ENCODE measurements at regions not wholly inside any gene's neighbourhood (a gene's known extent, or its start where the extent isn't known, plus 50 kb on each side); places are given as distances from the start of the nearest gene placed in this dataset.

- no peak overlapping the region for H2BK15ac ChIP-seq (ENCODE audit: low read length)
- H2BK12ac ChIP-seq (ENCODE audit: low read length) = no peak overlapping the region
- H3K14ac ChIP-seq (ENCODE audit: low read length) = no peak overlapping the region
- H3K9me3 ChIP-seq (replicated peaks in 1 of 2; ENCODE audit: control insufficient read depth in 2 of 2, insufficient read depth in 1 of 2, low read depth in 1 of 2, low read length in 2 of 2) = no peaks in the 10 kb centered on the region
- no peak overlapping the region for H4K91ac ChIP-seq (ENCODE audit: low read depth, low read length, poor library complexity)
- no peak overlapping the region for H3K18ac ChIP-seq (ENCODE audit: low read length)
- H3K27me3 ChIP-seq (ENCODE audit: control insufficient read depth in 3 of 3, insufficient read depth in 3 of 3, low read depth in 1 of 3, low read length in 3 of 3) = no peaks in the 10 kb centered on the region
- H3K4ac ChIP-seq (ENCODE audit: low read length) = no peak overlapping the region
- no peak overlapping the region for H3K9ac ChIP-seq (ENCODE audit: low read depth, low read length, poor library complexity)
- H2BK120ac ChIP-seq (ENCODE audit: low read depth, low read length) = no peak overlapping the region
- no peak overlapping the region for H3K4me2 ChIP-seq (ENCODE audit: insufficient read depth, low read length, poor library complexity, severe bottlenecking)
- H3K36me3 ChIP-seq (replicated peaks in 1 of 2; ENCODE audit: control insufficient read depth in 2 of 2, insufficient read depth in 2 of 2, low read length in 2 of 2) = no peaks in the 10 kb centered on the region
- no peak overlapping the region for H3K27ac ChIP-seq (replicated peaks; ENCODE audit: low read length)
- no CpG with 5 or more reads among the region's 6 CpGs for WGBS, 2 donors (ENCODE audit: extremely low coverage in 2 of 2, insufficient read length in 2 of 2, insufficient replicate concordance in 1 of 2)
- H3K4me3 ChIP-seq (ENCODE audit: low read length in 2 of 2) = no peak overlapping the region
- H2AK5ac ChIP-seq (ENCODE audit: low read depth, low read length) = no peak overlapping the region
- H4K8ac ChIP-seq (ENCODE audit: low read depth, low read length) = no peak overlapping the region
- no peak for DNase-seq (ENCODE audit: low spot score)
- H3K23ac ChIP-seq (ENCODE audit: low read depth, low read length, poor library complexity) = no peak overlapping the region
- no peaks in the 10 kb centered on the region for H3K79me1 ChIP-seq (ENCODE audit: low read depth, low read length)
- H2BK5ac ChIP-seq (ENCODE audit: low read length) = no peak overlapping the region
- no peaks in the 10 kb centered on the region for H3K4me1 ChIP-seq (ENCODE audit: control insufficient read depth in 2 of 2, insufficient read depth in 1 of 2, low read depth in 1 of 2, low read length in 2 of 2)
- H2AFZ ChIP-seq (ENCODE audit: low read length) = peak overlapping the region; percentile 47
Measured at GRCh38 chr3:106341087-106341486, 472.3 kb upstream of the CBLB start.

GRCh38 chr3:106341586-106342162 is 472.9 kb upstream of the CBLB start:
- Histone ChIP-seq H3K9ac (ENCODE audit: low read depth, low read length, poor library complexity) (no peak overlapping the region), H3K4me3 (ENCODE audit: low read length in 2 of 2) (no peak overlapping the region), H3K36me3 (replicated peaks in 1 of 2; ENCODE audit: control insufficient read depth in 2 of 2, insufficient read depth in 2 of 2, low read length in 2 of 2) (no peaks in the 10 kb centered on the region), H3K4ac (ENCODE audit: low read length) (no peak overlapping the region), H3K18ac (ENCODE audit: low read length) (no peak overlapping the region), H2BK15ac (ENCODE audit: low read length) (no peak overlapping the region), H2BK5ac (ENCODE audit: low read length) (no peak overlapping the region), H3K23ac (ENCODE audit: low read depth, low read length, poor library complexity) (no peak overlapping the region), H3K27ac (replicated peaks; ENCODE audit: low read length) (no peak overlapping the region), H3K79me1 (ENCODE audit: low read depth, low read length) (no peaks in the 10 kb centered on the region), H2AFZ (ENCODE audit: low read length) (no peak overlapping the region), H2AK5ac (ENCODE audit: low read depth, low read length) (no peak overlapping the region), H3K4me1 (ENCODE audit: control insufficient read depth in 2 of 2, insufficient read depth in 1 of 2, low read depth in 1 of 2, low read length in 2 of 2) (no peaks in the 10 kb centered on the region), H3K9me3 (replicated peaks in 1 of 2; ENCODE audit: control insufficient read depth in 2 of 2, insufficient read depth in 1 of 2, low read depth in 1 of 2, low read length in 2 of 2) (no peaks in the 10 kb centered on the region), H4K91ac (ENCODE audit: low read depth, low read length, poor library complexity) (no peak overlapping the region), H2BK12ac (ENCODE audit: low read length) (no peak overlapping the region), H3K14ac (ENCODE audit: low read length) (no peak overlapping the region), H3K27me3 (ENCODE audit: control insufficient read depth in 3 of 3, insufficient read depth in 3 of 3, low read depth in 1 of 3, low read length in 3 of 3) (no peaks in the 10 kb centered on the region), H4K8ac (ENCODE audit: low read depth, low read length) (no peak overlapping the region), H2BK120ac (ENCODE audit: low read depth, low read length) (no peak overlapping the region), H3K4me2 (ENCODE audit: insufficient read depth, low read length, poor library complexity, severe bottlenecking) (no peak overlapping the region)
- no peak for DNase-seq (ENCODE audit: low spot score)
- WGBS, 2 donors (ENCODE audit: extremely low coverage in 2 of 2, insufficient read length in 2 of 2, insufficient replicate concordance in 1 of 2) = no CpG with 5 or more reads among the region's 8 CpGs

- Histone ChIP-seq H3K27me3 (ENCODE audit: control insufficient read depth in 3 of 3, insufficient read depth in 3 of 3, low read depth in 1 of 3, low read length in 3 of 3) (no peaks in the 10 kb centered on the region), H3K4me2 (ENCODE audit: insufficient read depth, low read length, poor library complexity, severe bottlenecking) (no peak overlapping the region), H3K4me3 (ENCODE audit: low read length in 2 of 2) (no peak overlapping the region), H3K14ac (ENCODE audit: low read length) (no peak overlapping the region), H3K9ac (ENCODE audit: low read depth, low read length, poor library complexity) (no peak overlapping the region), H2AFZ (ENCODE audit: low read length) (no peak overlapping the region), H3K9me3 (replicated peaks in 1 of 2; ENCODE audit: control insufficient read depth in 2 of 2, insufficient read depth in 1 of 2, low read depth in 1 of 2, low read length in 2 of 2) (no peaks in the 10 kb centered on the region), H2BK15ac (ENCODE audit: low read length) (no peak overlapping the region), H2AK5ac (ENCODE audit: low read depth, low read length) (no peak overlapping the region), H3K4ac (ENCODE audit: low read length) (no peak overlapping the region), H3K27ac (replicated peaks; ENCODE audit: low read length) (no peak overlapping the region), H3K36me3 (replicated peaks in 1 of 2; ENCODE audit: control insufficient read depth in 2 of 2, insufficient read depth in 2 of 2, low read length in 2 of 2) (no peaks in the 10 kb centered on the region), H2BK5ac (ENCODE audit: low read length) (no peak overlapping the region), H3K79me1 (ENCODE audit: low read depth, low read length) (no peaks in the 10 kb centered on the region), H2BK12ac (ENCODE audit: low read length) (no peak overlapping the region), H4K91ac (ENCODE audit: low read depth, low read length, poor library complexity) (no peak overlapping the region), H4K8ac (ENCODE audit: low read depth, low read length) (no peak overlapping the region), H3K4me1 (ENCODE audit: control insufficient read depth in 2 of 2, insufficient read depth in 1 of 2, low read depth in 1 of 2, low read length in 2 of 2) (no peaks in the 10 kb centered on the region), H2BK120ac (ENCODE audit: low read depth, low read length) (no peak overlapping the region), H3K23ac (ENCODE audit: low read depth, low read length, poor library complexity) (no peak overlapping the region), H3K18ac (ENCODE audit: low read length) (no peak overlapping the region)
- no peak for DNase-seq (ENCODE audit: low spot score)
- no CpG with 5 or more reads among the region's 2 CpGs for WGBS, 2 donors (ENCODE audit: extremely low coverage in 2 of 2, insufficient read length in 2 of 2, insufficient replicate concordance in 1 of 2)
Measured at GRCh38 chr3:106342386-106342785, 473.6 kb upstream of the CBLB start.

GRCh38 chr3:106343811-106344210 is 475.0 kb upstream of the CBLB start:
- H3K4me3 ChIP-seq (ENCODE audit: low read length in 2 of 2) = no peak overlapping the region
- H2AFZ ChIP-seq (ENCODE audit: low read length) = no peak overlapping the region
- H3K18ac ChIP-seq (ENCODE audit: low read length) = no peak overlapping the region
- H3K9me3 ChIP-seq (replicated peaks in 1 of 2; ENCODE audit: control insufficient read depth in 2 of 2, insufficient read depth in 1 of 2, low read depth in 1 of 2, low read length in 2 of 2) = no peaks in the 10 kb centered on the region
- H2BK5ac ChIP-seq (ENCODE audit: low read length) = no peak overlapping the region
- no peak overlapping the region for H2BK120ac ChIP-seq (ENCODE audit: low read depth, low read length)
- no peak overlapping the region for H4K91ac ChIP-seq (ENCODE audit: low read depth, low read length, poor library complexity)
- H3K27me3 ChIP-seq (ENCODE audit: control insufficient read depth in 3 of 3, insufficient read depth in 3 of 3, low read depth in 1 of 3, low read length in 3 of 3) = no peaks in the 10 kb centered on the region
- no peak overlapping the region for H2BK12ac ChIP-seq (ENCODE audit: low read length)
- H3K27ac ChIP-seq (replicated peaks; ENCODE audit: low read length) = no peak overlapping the region
- H3K4me1 ChIP-seq (ENCODE audit: control insufficient read depth in 2 of 2, insufficient read depth in 1 of 2, low read depth in 1 of 2, low read length in 2 of 2) = no peaks in the 10 kb centered on the region
- no peak overlapping the region for H2AK5ac ChIP-seq (ENCODE audit: low read depth, low read length)
- H3K23ac ChIP-seq (ENCODE audit: low read depth, low read length, poor library complexity) = no peak overlapping the region
- no peaks in the 10 kb centered on the region for H3K36me3 ChIP-seq (replicated peaks in 1 of 2; ENCODE audit: control insufficient read depth in 2 of 2, insufficient read depth in 2 of 2, low read length in 2 of 2)
- no peak overlapping the region for H3K9ac ChIP-seq (ENCODE audit: low read depth, low read length, poor library complexity)
- no peak overlapping the region for H3K14ac ChIP-seq (ENCODE audit: low read length)
- no peak overlapping the region for H3K4me2 ChIP-seq (ENCODE audit: insufficient read depth, low read length, poor library complexity, severe bottlenecking)
- no peak overlapping the region for H2BK15ac ChIP-seq (ENCODE audit: low read length)
- DNase-seq (ENCODE audit: low spot score) = no peak
- H4K8ac ChIP-seq (ENCODE audit: low read depth, low read length) = no peak overlapping the region
- no peak overlapping the region for H3K4ac ChIP-seq (ENCODE audit: low read length)
- H3K79me1 ChIP-seq (ENCODE audit: low read depth, low read length) = no peaks in the 10 kb centered on the region

Data from neuronal stem cell (in vitro differentiated cells).